ENCODE measurements at regions not wholly inside any gene's neighbourhood (a gene's known extent, or its start where the extent isn't known, plus 50 kb on each side); places are given as distances from the start of the nearest gene placed in this dataset.
"Not testable (repeated sequence)": the region's sequence is repeated elsewhere in the genome, so short reads cannot be mapped to it uniquely, and the experiment has no call there.

DNA sequence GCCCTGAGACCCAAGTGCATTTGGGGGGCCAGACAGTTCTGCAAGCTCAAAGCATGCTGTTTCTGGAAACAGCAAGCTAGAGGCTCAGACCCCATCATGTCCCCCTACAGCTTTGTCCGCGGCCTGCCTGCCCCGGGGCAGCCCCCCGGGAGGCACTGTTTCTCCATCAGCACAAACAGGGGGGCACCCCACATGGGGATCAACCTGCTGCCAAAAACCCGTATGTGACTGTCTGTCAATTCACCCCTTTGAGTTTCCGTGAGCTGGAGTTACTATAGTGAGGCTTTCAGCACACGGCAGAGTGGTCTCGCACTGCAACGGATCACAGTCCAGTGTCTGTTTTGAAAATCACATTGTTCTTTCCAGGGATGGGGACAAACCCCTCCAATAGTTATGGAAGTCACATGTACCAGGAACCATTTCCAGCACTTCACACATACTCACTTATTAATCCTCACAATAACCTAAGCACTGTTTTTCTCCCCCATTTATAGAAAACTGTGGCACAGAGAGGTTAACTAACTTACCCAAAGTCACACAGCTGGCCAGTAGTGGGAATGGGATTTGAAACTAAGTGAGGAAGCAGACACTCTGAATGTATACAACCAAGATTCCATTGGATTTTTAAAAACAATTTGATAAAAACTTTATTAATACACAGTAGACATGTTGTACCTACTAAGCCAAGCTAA, 269.0 kb downstream of the C16orf95 start:
- peaks cover 9% of the 10 kb centered on the region for H3K27me3 Mint-ChIP-seq
- no peaks in the 10 kb centered on the region for H3K4me1 Mint-ChIP-seq
- H3K27ac Mint-ChIP-seq, result no peak overlapping the region
- H3K4me3 Mint-ChIP-seq, result no peak overlapping the region
- ATAC-seq, result no peak
- DNase-seq, result no peak
- H3K36me3 Mint-ChIP-seq (ENCODE audit: low read depth), result no peaks in the 10 kb centered on the region
- no peaks in the 10 kb centered on the region for H3K9me3 Mint-ChIP-seq

GRCh38 chr16:87048730-87049115, 268.5 kb downstream of the C16orf95 start:
- DNase-seq, result no peak
- Mint-ChIP-seq H3K4me3 (no peak overlapping the region), H3K4me1 (no peaks in the 10 kb centered on the region), H3K9me3 (no peaks in the 10 kb centered on the region), H3K27me3 (peaks cover 10% of the 10 kb centered on the region), H3K27ac (no peak overlapping the region), H3K36me3 (ENCODE audit: low read depth) (no peaks in the 10 kb centered on the region)
- no peak for ATAC-seq

DNA sequence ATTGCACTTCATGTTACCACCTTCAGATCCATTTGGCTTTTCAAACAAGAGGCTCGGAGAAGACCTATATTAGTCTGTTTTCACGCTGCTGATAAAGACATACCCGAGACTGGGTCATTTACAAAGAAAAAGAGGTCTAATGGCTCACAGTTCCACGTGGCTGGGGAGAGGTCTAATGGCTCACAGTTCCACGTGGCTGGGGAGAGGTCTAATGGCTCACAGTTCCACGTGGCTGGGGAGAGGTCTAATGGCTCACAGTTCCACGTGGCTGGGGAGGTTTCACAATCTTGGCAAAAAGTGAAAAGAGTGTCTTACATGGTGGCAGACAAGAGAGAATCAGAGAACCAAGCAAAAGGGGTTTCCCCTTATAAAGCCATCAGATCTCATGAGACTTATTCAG, 268.0 kb downstream of the C16orf95 start:
- not testable (repeated sequence) for H3K4me3 Mint-ChIP-seq; DNase-seq; H3K36me3 Mint-ChIP-seq (ENCODE audit: low read depth); ATAC-seq; H3K4me1 Mint-ChIP-seq; H3K9me3 Mint-ChIP-seq; H3K27ac Mint-ChIP-seq
- H3K27me3 Mint-ChIP-seq, result peaks cover 11% of the 10 kb centered on the region

GRCh38 chr16:87050142-87050541, 267.1 kb downstream of the C16orf95 start:
- Mint-ChIP-seq H3K36me3 (ENCODE audit: low read depth) (no peaks in the 10 kb centered on the region), H3K4me3 (no peak overlapping the region), H3K4me1 (no peaks in the 10 kb centered on the region), H3K27ac (no peak overlapping the region), H3K9me3 (peaks cover 5% of the 10 kb centered on the region), H3K27me3 (peaks cover 15% of the 10 kb centered on the region)
- ATAC-seq (no peak), DNase-seq (no peak)

DNA sequence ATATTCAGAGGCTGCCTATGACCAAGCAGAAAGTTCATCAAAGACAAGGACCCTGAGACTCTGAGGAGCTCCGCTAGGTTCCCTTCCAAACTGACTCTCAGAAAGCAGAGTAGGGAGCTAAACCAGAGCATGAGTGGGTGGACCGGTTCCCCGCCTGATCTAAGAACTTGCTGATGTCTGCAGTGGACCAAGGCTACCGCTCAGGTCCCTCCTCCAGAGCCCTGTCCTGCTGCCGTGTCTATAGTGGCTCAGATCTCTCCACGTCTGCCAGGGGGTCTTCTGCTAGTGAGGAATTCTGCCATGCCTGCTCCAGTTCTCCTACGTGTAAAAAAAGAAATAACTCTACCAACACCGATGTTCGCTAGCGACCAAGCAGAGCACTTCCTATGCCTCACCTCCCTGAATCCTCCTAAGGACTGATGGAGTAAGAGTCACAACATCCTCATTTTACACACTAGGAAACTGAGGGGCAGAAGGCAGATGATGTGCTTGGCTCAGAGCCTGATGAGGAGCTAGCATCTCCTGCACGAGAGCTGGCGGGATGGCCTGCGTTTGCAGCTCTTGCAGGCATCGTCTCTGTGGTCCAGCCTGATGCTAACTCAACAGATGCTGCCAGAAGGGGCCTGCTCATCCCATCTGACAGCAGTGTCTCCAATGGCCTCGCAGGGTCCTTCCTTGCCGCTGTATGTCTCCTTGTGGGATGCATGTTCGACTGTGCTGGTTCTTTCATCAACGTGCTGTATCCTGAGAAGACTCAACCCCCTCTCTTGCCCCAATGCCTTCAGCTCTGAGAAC, 265.5 kb downstream of the C16orf95 start:
- no peak for DNase-seq
- Mint-ChIP-seq H3K27ac (no peak overlapping the region), H3K4me1 (no peaks in the 10 kb centered on the region), H3K4me3 (no peak overlapping the region), H3K9me3 (peaks cover 5% of the 10 kb centered on the region), H3K36me3 (ENCODE audit: low read depth) (no peaks in the 10 kb centered on the region), H3K27me3 (peaks cover 15% of the 10 kb centered on the region)
- ATAC-seq, result no peak

DNA sequence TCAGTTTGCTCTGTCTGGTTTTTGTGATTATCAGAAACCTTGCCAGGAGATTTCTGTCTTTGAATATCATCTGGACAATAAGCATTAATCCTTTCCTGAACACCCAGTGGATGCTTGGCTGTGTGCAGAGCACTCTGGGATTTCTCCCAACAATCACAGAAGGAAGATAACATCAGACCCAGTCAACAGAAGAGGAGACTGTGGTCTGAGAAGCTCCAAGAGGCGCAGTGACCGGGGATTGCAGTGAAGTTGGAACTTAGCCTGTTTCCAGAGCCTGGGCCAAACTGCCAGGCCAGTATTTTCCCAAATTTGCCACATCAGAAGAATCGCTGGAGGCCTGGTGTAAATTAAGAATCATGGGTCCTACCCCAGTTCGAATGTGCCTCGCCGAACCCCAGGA, 264.7 kb downstream of the C16orf95 start:
- H3K4me1 Mint-ChIP-seq, result no peaks in the 10 kb centered on the region
- ATAC-seq (no peak), DNase-seq (no peak)
- peaks cover 5% of the 10 kb centered on the region for H3K9me3 Mint-ChIP-seq
- H3K4me3 Mint-ChIP-seq, result no peak overlapping the region
- H3K27me3 Mint-ChIP-seq, result peaks cover 15% of the 10 kb centered on the region
- H3K36me3 Mint-ChIP-seq (ENCODE audit: low read depth), result no peaks in the 10 kb centered on the region
- H3K27ac Mint-ChIP-seq, result no peak overlapping the region

DNA sequence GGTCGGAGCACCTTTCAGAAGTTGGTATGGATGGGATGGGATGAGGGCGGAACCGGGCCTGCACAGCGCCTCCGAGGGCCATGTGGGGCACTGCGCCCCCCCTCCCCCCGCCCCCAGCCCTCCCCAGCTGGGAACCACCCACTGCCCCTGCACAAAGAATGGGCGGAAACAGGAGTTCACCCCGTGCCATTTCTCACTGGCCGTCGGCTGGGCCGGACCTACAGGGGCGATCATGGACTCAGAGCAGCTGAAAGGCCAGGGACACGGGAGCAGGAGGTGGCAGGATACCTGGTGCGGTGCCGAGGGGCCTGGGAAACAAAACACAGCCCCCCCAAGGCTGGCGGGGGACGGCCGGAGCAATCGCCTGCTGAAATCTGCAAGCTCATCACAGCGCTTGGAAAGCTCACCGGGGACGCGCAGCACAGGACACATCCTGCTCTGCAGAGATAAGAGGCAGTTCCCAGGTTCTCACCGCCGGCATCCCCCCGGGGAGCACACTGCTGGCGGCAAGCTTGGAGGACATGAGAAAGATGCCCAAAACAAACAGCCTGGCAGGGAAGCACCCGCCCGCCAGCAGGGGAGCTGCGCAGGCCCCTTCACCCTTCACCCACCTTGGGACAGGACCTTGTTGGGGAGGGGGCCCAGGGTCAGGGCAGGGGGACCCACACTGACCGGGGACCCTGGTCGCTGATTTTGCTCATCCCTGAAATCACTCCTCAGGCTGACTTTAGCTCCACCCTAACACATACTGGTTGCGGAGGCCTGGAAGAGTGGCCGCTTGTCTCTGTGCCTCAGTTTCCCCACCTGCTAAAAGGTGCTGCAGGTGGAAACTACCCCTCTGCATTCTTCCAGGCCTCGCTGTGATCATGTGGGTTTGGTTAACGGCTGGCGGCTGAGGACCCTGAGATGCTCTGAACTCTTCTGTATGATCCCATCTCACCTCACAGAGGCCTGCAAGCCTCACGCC, 263.9 kb downstream of the C16orf95 start:
- Mint-ChIP-seq H3K27ac (no peak overlapping the region), H3K27me3 (peaks cover 15% of the 10 kb centered on the region), H3K36me3 (ENCODE audit: low read depth) (no peaks in the 10 kb centered on the region), H3K9me3 (peaks cover 5% of the 10 kb centered on the region), H3K4me3 (no peak overlapping the region), H3K4me1 (no peaks in the 10 kb centered on the region)
- no peak for ATAC-seq
- DNase-seq, result no peak

GRCh38 chr16:87054154-87054553, 263.0 kb downstream of the C16orf95 start:
- Mint-ChIP-seq H3K4me1 (no peaks in the 10 kb centered on the region), H3K4me3 (no peak overlapping the region), H3K27ac (no peak overlapping the region), H3K9me3 (peaks cover 5% of the 10 kb centered on the region), H3K27me3 (peaks cover 15% of the 10 kb centered on the region), H3K36me3 (ENCODE audit: low read depth) (no peaks in the 10 kb centered on the region)
- ATAC-seq (no peak), DNase-seq (no peak)

DNA sequence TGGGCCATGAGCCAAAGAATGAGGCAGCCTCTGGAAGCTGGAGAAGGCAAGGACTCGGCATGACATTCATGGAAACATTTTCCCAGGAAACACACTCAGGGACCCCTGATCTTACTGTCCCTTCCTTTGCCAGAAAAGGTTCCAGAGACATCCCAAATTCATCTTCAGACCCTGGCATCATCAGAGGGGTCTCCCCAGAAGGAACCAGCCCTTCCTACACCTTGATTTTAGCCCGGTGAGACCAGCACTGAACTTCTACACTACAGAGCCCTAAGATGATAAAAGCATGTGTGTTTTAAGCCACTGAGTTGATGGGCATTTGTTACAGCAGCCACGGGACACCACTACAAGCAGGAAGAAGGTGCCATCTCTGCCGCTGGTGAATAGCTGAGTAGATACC, 262.3 kb downstream of the C16orf95 start:
- no peak for DNase-seq
- peaks cover 5% of the 10 kb centered on the region for H3K9me3 Mint-ChIP-seq
- no peaks in the 10 kb centered on the region for H3K4me1 Mint-ChIP-seq
- H3K36me3 Mint-ChIP-seq (ENCODE audit: low read depth), result no peaks in the 10 kb centered on the region
- no peak overlapping the region for H3K4me3 Mint-ChIP-seq
- peaks cover 18% of the 10 kb centered on the region for H3K27me3 Mint-ChIP-seq
- no peak overlapping the region for H3K27ac Mint-ChIP-seq
- ATAC-seq, result no peak

DNA sequence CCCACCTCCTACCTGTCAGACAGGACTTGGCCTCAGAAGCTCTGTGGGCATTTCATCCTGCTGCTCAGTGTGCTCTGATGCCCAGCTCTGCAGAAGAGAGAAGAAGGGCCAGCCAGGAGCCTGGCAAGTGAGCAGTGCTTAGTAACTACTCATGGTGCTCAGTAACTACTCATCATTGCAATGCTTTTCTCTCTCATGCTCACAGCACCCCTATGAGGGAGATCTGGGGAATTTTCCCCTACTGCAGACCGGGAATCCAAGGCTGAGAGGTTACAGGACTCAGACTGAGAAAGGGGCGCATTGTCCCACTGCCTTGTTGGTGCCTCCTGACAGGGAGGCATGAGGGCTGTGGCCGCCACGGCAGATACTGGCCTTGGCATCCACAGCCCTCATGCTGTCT, 261.1 kb downstream of the C16orf95 start:
- Mint-ChIP-seq H3K4me3 (no peak overlapping the region), H3K4me1 (no peaks in the 10 kb centered on the region), H3K9me3 (peaks cover 5% of the 10 kb centered on the region), H3K36me3 (ENCODE audit: low read depth) (no peaks in the 10 kb centered on the region), H3K27me3 (peaks cover 24% of the 10 kb centered on the region), H3K27ac (no peak overlapping the region)
- ATAC-seq (no peak), DNase-seq (no peak)

DNA sequence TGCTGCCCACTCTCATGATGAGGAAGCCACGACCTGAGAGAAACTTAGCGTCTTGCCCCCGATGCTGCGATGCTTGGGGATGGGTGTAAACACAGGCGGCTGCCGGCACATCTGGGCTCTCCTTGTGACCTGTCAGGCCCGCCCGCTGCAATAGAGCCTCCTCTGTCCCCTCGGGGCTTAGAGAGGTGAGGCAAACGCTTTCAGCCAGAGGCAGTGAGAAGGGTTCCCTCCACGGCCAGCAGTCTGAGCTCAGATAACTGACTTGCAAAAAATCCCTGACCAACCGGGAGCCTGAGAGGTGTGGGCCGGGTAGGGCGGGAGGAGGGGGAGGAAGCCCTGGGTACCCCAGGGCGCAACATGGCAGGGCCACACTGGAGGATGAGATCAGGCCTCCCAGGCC, 260.6 kb downstream of the C16orf95 start:
- no peaks in the 10 kb centered on the region for H3K4me1 Mint-ChIP-seq
- ATAC-seq (no peak), DNase-seq (no peak)
- H3K27me3 Mint-ChIP-seq, result peaks cover 29% of the 10 kb centered on the region
- peaks cover 5% of the 10 kb centered on the region for H3K9me3 Mint-ChIP-seq
- no peak overlapping the region for H3K4me3 Mint-ChIP-seq
- H3K27ac Mint-ChIP-seq, result no peak overlapping the region
- no peaks in the 10 kb centered on the region for H3K36me3 Mint-ChIP-seq (ENCODE audit: low read depth)

DNA sequence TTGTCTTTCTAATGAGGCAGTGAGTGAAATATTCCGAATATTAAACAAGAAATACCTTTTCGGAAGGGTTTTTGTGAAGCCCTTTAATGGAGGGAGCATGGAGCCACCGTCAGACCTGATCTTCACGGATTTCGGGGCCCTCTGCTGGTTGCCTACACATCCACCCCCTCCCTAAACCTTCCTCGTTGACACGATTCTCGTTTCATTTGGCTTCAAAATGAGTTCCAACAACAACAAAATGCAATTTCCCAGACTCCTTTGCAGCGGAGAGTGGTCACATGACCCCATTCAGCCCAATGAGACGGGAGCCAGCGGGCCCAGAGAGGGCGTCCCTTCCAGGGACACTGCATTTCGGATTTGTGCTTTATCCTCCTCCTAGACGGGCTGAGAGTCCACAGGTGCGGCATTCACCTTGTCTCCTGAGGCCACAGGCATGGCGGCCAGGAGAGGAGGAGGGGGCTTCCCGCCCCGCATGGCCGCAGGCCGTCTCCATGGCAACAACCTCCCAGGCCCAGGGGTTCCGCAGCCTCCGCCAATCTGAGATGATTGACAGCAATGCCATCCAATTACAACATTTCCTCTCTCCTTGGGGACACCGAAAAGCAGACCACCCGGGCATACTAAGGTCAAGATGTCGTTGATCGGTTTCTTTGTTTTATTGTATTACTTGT, 259.8 kb downstream of the C16orf95 start:
- Mint-ChIP-seq H3K27me3 (peaks cover 30% of the 10 kb centered on the region), H3K27ac (no peak overlapping the region), H3K9me3 (peaks cover 5% of the 10 kb centered on the region), H3K4me3 (no peak overlapping the region), H3K4me1 (no peaks in the 10 kb centered on the region), H3K36me3 (ENCODE audit: low read depth) (no peaks in the 10 kb centered on the region)
- ATAC-seq (no peak), DNase-seq (no peak)

DNA sequence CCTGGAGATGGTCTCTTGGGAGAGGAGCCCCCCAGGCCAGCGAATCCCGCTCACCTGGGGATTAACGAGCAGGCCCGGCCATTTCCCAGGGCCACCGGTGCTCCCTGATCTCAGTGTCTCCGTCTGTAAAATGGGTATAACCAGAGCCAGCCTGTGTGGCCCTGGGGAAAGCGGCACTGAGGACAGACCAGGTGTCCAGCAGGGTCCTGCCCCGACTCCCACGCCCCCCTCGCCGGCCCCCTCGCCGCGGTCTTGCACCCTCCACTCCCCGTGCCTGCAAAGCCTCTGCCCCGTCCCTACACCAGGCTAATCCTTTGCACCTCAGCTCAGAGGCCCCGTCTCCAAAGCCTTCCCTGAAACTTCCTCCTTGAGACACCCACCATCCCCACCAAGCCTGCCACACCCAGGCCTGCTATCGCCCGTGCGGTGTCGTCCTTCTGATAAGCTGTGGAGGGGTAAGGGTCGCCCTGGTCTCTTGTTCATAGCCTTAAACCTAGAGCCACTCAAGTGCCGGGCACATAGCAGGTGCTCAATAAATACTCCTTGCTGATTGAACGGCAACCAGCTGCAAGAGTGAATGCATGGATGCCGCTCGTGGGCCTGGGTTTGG, 259.1 kb downstream of the C16orf95 start:
- no peak for ATAC-seq
- no peak overlapping the region for H3K27ac Mint-ChIP-seq
- H3K9me3 Mint-ChIP-seq, result peaks cover 5% of the 10 kb centered on the region
- H3K27me3 Mint-ChIP-seq, result peaks cover 33% of the 10 kb centered on the region
- DNase-seq, result no peak
- H3K4me1 Mint-ChIP-seq, result no peaks in the 10 kb centered on the region
- no peak overlapping the region for H3K4me3 Mint-ChIP-seq
- no peaks in the 10 kb centered on the region for H3K36me3 Mint-ChIP-seq (ENCODE audit: low read depth)

DNA sequence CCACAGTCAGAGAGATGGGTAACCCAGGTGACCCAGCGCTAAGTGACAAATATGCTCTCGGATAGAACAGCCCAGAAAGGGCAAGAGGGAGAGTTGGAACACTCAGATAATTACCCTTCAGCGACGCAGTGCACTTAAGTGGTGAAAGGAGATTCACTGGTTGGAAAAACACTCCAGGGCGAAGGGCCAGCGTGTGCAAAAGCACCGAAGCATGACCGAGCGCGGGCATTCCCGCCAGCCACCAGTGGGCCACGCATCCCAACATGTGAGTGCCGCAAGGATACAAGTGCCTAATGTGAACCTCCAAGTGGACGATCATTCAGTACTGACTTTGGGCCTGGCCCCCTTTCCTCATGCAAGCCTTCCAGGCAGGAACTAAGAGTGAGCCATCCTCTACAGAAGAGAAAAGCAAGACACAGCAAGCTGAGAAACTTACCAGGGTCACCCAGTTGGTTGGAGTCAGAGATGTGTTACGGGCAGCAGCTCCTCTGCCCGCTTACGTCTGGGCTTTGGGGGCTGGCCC, 258.4 kb downstream of the C16orf95 start:
- no peak overlapping the region for H3K27ac Mint-ChIP-seq
- no peak overlapping the region for H3K4me3 Mint-ChIP-seq
- DNase-seq (no peak), ATAC-seq (no peak)
- no peaks in the 10 kb centered on the region for H3K36me3 Mint-ChIP-seq (ENCODE audit: low read depth)
- H3K27me3 Mint-ChIP-seq, result peaks cover 34% of the 10 kb centered on the region
- H3K9me3 Mint-ChIP-seq, result peaks cover 5% of the 10 kb centered on the region
- H3K4me1 Mint-ChIP-seq, result no peaks in the 10 kb centered on the region

Data from activated naive CD8-positive, alpha-beta T cell treated with anti-CD3 and anti-CD28 coated beads, Interleukin-2, amount 50 U/mL, for 24 hours (primary cell).